Adrenal gland (tissue), 5 donors: ENCODE measurements at regions not wholly inside any gene's neighbourhood (a gene's known extent, or its start where the extent isn't known, plus 50 kb on each side); places are given as distances from the start of the nearest gene placed in this dataset.

Experiments
- CTCF ChIP-seq, 6 experiments: fragments of 450-650 bp in 4 of 6; fragments of 200-600 bp in 2 of 6; sonication (generic) in 1 of 6; IDR thresholded peaks; 1 replicate in 5 of 6; 2 replicates in 1 of 6; pipeline versions ENCODE4 v1.5.1 to v1.8.0; 2016 to 2021; ENCODE audit warnings: antibody characterized with exemption in 6 of 6, mild to moderate bottlenecking in 2 of 6, moderate library complexity in 1 of 6
- POLR2A ChIP-seq, 2 donors: fragments of 450-650 bp; IDR thresholded peaks; one replicate each; pipeline ENCODE4 v1.6.1; 2017; ENCODE audit warnings: antibody characterized with exemption in 2 of 2, mild to moderate bottlenecking in 2 of 2, moderate library complexity in 1 of 2
- donor health status: DM: no; HTN: no; CAD: no.

- TF ChIP-seq CTCF (IDR thresholded peaks at IDR 0.05) (no peak), POLR2A (IDR thresholded peaks at IDR 0.05) (no peak)
These were observed 90.5 kb upstream of the ZNF827 start for GRCh38 chr4:146029147-146029546.
